LoVo (cell line): ENCODE measurements at regions not wholly inside any gene's neighbourhood (a gene's known extent, or its start where the extent isn't known, plus 50 kb on each side); places are given as distances from the start of the nearest gene placed in this dataset.
"Not testable (repeated sequence)": the region's sequence is repeated elsewhere in the genome, so short reads cannot be mapped to it uniquely, and the experiment has no call there.

Experiments
- DNase-seq: peaks from one replicate; pipeline ENCODE4 v3.0.0-alpha.2; 2016; ENCODE audit warnings: low spot score

- no peak for DNase-seq
Measured at GRCh38 chr12:65656156-65656882, 168.0 kb upstream of the HMGA2 start.

DNA sequence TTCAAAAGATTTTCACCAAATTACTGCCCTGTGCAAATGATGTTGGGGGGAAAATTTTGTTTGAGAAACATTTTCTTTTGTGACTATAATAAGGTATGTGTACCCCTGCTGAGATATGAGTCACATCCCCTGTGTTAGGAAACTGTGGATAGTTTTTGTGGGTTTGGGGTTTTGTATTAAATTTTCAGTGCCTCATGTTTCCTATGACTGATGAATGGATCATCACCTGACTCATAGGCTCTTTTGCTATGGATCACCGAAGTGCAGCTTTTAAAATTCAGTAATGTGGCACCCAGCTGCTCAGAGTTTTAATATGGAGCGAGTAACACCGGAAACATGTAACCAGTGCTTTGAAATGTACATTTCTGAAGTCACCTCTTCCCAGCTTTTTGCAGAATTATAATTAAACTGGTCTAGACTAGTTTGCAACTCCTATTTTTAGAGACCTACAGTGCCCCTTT, 167.4 kb upstream of the HMGA2 start:
- DNase-seq, result peak; percentile 84

- DNase-seq, result no peak
Measured at GRCh38 chr12:65657635-65658034, 166.6 kb upstream of the HMGA2 start.

- DNase-seq, result no peak
Measured at GRCh38 chr12:65658360-65658759, 165.9 kb upstream of the HMGA2 start.

DNA sequence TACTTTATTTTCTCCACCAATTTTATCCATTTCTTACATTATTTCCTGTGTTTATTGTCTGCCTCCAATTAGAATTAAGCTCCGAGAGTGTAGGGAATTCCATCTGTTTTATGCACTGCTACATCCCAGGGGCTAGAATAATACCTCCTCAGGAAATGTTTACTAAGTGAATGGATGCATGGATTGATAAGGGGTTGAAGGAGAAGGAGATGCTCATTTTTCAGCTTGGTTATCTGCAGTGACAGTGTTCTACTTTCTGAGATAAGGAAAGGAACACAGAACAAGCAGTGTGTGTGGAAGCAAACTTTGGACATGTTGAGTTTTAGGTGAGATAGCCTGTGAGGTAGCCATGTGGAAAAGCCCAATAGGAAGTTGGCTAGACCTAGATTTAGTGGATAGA, 164.6 kb upstream of the HMGA2 start:
- DNase-seq, result no peak

GRCh38 chr12:65660096-65660495, 164.2 kb upstream of the HMGA2 start:
- DNase-seq, result no peak

GRCh38 chr12:65660836-65661235, 163.4 kb upstream of the HMGA2 start:
- no peak for DNase-seq

GRCh38 chr12:65662590-65662989, 161.7 kb upstream of the HMGA2 start:
- no peak for DNase-seq

GRCh38 chr12:65663097-65663496, 161.2 kb upstream of the HMGA2 start:
- DNase-seq, result no peak

DNA sequence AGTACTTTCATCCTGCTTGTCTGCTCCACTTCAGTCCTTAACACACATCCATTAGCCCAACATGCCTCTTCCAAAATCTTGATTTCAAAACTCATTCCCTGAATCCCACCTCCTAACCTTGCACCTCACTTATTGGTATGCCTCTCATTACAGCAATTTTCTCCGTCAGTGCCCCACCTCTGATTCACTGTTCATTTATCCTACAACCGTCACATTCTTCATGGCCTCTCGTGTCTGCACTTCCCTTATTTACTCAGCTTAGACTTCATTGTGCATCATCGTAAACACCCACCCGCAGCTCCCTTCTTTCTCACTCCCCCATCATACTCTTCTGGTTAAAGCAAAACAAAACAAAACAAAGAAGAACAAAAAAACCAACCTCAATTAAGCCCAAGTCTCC, 160.6 kb upstream of the HMGA2 start:
- DNase-seq, result no peak

GRCh38 chr12:65664715-65665250, 159.5 kb upstream of the HMGA2 start:
- DNase-seq, result no peak

GRCh38 chr12:65665817-65666216, 158.5 kb upstream of the HMGA2 start:
- no peak for DNase-seq

- DNase-seq, result no peak
Measured at GRCh38 chr12:65666876-65667275, 157.4 kb upstream of the HMGA2 start.

DNA sequence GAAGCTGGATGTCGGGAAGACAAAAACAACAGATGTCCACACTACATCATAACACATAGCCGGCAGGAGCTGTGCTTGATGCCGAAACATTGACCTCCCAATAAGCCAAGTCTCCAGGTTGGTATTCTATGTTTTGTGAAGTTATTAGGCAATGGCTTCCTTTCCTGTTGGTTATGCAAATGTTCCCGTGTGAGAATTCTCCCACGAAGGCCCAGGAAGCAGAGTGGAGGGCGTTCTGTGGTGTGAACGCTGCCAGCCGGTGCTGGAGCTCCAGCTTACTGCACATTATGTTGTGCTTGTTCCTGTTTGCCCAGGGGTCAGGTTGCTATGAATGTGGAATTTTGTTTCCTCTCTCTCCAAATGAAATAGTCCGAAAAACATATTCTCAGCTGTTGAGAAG, 156.4 kb upstream of the HMGA2 start:
- DNase-seq, result no peak

- DNase-seq, result no peak
Measured at GRCh38 chr12:65668981-65669695, 155.1 kb upstream of the HMGA2 start.

- no peak for DNase-seq
Measured at GRCh38 chr12:65670775-65671174, 153.5 kb upstream of the HMGA2 start.

- no peak for DNase-seq
Measured at GRCh38 chr12:65672441-65672840, 151.8 kb upstream of the HMGA2 start.

- DNase-seq, result no peak
Measured at GRCh38 chr12:65673156-65673690, 151.1 kb upstream of the HMGA2 start.

DNA sequence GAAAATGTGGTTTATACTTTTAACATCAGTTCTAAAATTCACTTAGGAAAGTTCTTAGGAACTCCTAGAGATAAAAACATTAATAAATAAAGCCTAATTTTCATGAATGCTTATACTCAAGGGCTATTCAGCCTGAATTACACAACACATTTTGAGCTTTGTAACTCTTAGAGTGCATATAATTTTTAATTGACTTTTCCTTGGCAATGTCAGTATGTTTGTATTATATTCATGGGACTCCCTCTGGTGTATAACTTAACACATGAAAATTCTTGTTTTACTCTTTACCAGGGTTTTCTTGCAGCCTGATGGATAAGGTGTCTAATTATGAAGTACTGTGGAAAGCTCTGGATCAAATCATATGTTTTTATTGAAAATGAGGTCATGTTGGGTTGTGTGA, 150.6 kb upstream of the HMGA2 start:
- DNase-seq, result no peak

- no peak for DNase-seq
Measured at GRCh38 chr12:65675141-65675621, 149.1 kb upstream of the HMGA2 start.

DNA sequence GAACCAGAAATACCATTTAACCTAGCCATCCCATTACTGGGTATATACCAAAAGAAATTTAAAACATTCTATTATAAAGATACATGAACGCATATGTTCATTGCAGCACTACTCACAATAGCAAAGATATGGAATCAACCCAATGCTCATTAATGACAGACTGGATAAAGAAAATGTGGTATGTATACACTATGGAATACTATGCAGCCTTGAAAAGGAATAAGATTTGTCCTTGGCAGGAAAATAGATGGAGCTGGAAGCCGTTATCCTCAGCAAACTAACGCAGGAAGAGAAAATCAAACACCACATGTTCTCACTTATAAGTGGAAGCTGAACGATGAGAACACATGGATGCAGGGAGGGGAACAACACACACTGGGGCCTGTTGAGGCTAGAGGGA, 146.1 kb upstream of the HMGA2 start:
- DNase-seq, result not testable (repeated sequence)

DNA sequence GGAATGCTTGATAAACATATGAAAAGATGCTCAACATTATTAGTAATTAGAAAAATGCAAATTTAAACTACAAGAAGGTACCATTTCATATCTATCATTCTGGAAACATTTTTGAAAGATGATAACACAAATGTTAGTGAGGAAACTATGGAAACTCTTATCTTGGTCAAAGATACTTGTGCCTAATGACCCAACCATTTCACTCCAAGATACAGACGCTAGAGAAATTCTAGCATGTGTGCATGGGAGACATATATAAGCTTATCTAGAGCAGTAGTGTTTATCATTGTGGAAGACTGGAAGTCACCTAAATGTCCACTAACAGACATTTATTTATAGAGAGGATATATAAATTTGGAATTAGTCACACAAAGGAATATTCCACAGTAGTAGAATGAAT, 143.1 kb upstream of the HMGA2 start:
- no peak for DNase-seq

GRCh38 chr12:65682112-65682511, 142.2 kb upstream of the HMGA2 start:
- DNase-seq, result no peak
